Fibroblast of lung (primary cell): ENCODE measurements at regions not wholly inside any gene's neighbourhood (a gene's known extent, or its start where the extent isn't known, plus 50 kb on each side); places are given as distances from the start of the nearest gene placed in this dataset.

Source experiments
- DNase-seq, 2 donors: peaks; one replicate each; pipeline versions ENCODE4 v3.0.0 to v3.0.0-alpha.2; 2010; ENCODE audit warnings: low read depth in 2 of 2
- H2AFZ ChIP-seq: 2 replicates; pipeline ENCODE4 v1.5.1; 2012; ENCODE audit warnings: low read length, control low read depth, inconsistent platforms
- H3K27ac ChIP-seq: 2 replicates; pipeline ENCODE4 v1.5.1; 2011; ENCODE audit warnings: low read length, control low read depth; ENCODE audit not compliant: insufficient read depth
- H3K27me3 ChIP-seq: 2 replicates; pipeline ENCODE4 v1.5.1; 2011; ENCODE audit warnings: mild to moderate bottlenecking, low read length; ENCODE audit not compliant: control insufficient read depth, insufficient read depth
- H3K36me3 ChIP-seq: 2 replicates; pipeline ENCODE4 v1.5.1; 2011; ENCODE audit warnings: low read length; ENCODE audit not compliant: control insufficient read depth, insufficient read depth
- H3K4me1 ChIP-seq: 2 replicates; pipeline ENCODE4 v1.5.1; 2011; ENCODE audit warnings: low read length; ENCODE audit not compliant: control insufficient read depth, insufficient read depth; ENCODE audit errors: extremely low read depth
- H3K4me2 ChIP-seq: 2 replicates; pipeline ENCODE4 v1.5.1; 2011; ENCODE audit warnings: low read length, control low read depth; ENCODE audit not compliant: insufficient read depth; ENCODE audit errors: extremely low read depth
- H3K4me3 ChIP-seq, 4 experiments: fragments of 200-600 bp in 1 of 4; sonication (generic) in 1 of 4; replicated peaks in 1 of 4; 2 replicates each; pipeline ENCODE4 v1.5.1; 2011 to 2016; ENCODE audit warnings: low read length in 4 of 4, low read depth in 3 of 4, mild to moderate bottlenecking in 3 of 4, control low read depth in 2 of 4, inconsistent platforms in 1 of 4, mixed read lengths in 1 of 4; ENCODE audit not compliant: insufficient read depth in 1 of 4; ENCODE audit errors: control extremely low read depth in 1 of 4
- H3K79me2 ChIP-seq: 2 replicates; pipeline ENCODE4 v1.5.1; 2012; ENCODE audit warnings: mild to moderate bottlenecking, low read length, inconsistent platforms; ENCODE audit not compliant: control insufficient read depth, insufficient read depth
- H3K9ac ChIP-seq: 2 replicates; pipeline ENCODE4 v1.5.1; 2011; ENCODE audit warnings: mild to moderate bottlenecking, low read length, control low read depth; ENCODE audit not compliant: insufficient read depth
- H3K9me3 ChIP-seq: 2 replicates; pipeline ENCODE4 v1.5.1; 2012; ENCODE audit warnings: low read depth, low read length; ENCODE audit not compliant: control insufficient read depth, insufficient read depth
- H4K20me1 ChIP-seq: 2 replicates; pipeline ENCODE4 v1.5.1; 2011; ENCODE audit warnings: low read length; ENCODE audit not compliant: control insufficient read depth, insufficient read depth; ENCODE audit errors: extremely low read depth
- CTCF ChIP-seq, 2 donors: IDR thresholded peaks in 1 of 2; conservative IDR thresholded peaks in 1 of 2; 1 replicate in 1 of 2; 2 replicates in 1 of 2; pipeline ENCODE4 v1.5.1; 2011 to 2012; ENCODE audit warnings: low read length in 2 of 2, control low read depth in 1 of 2, inconsistent platforms in 1 of 2, low read depth in 1 of 2, mild to moderate bottlenecking in 1 of 2
- EZH2 ChIP-seq: IDR thresholded peaks from 2 replicates; pipeline ENCODE4 v1.5.1; 2012; ENCODE audit warnings: low read length, control low read depth, mild to moderate bottlenecking; ENCODE audit errors: missing control alignments

- H3K9me3 ChIP-seq: no peaks in the 10 kb centered on the region
- H3K9ac ChIP-seq: no peak overlapping the region
- no peak overlapping the region for H3K4me2 ChIP-seq
- H3K36me3 ChIP-seq: no peaks in the 10 kb centered on the region
- no peaks in the 10 kb centered on the region for H3K4me1 ChIP-seq
- no peak overlapping the region for H3K27ac ChIP-seq
- TF ChIP-seq EZH2: no peak
- TF ChIP-seq CTCF (conservative IDR thresholded peaks at IDR 0.05 in 1 of 2, IDR thresholded peaks at IDR 0.05 in 1 of 2; ENCODE audit: low read depth in 1 of 2, low read length in 2 of 2): no peak
- no peaks in the 10 kb centered on the region for H4K20me1 ChIP-seq
- no peak overlapping the region for H3K4me3 ChIP-seq
- no peaks in the 10 kb centered on the region for H3K27me3 ChIP-seq
- no peak for DNase-seq
- H2AFZ ChIP-seq: no peak overlapping the region
- no peaks in the 10 kb centered on the region for H3K79me2 ChIP-seq
These were observed 156.1 kb upstream of the NPY start for GRCh38 chr7:24127930-24128329.

DNA sequence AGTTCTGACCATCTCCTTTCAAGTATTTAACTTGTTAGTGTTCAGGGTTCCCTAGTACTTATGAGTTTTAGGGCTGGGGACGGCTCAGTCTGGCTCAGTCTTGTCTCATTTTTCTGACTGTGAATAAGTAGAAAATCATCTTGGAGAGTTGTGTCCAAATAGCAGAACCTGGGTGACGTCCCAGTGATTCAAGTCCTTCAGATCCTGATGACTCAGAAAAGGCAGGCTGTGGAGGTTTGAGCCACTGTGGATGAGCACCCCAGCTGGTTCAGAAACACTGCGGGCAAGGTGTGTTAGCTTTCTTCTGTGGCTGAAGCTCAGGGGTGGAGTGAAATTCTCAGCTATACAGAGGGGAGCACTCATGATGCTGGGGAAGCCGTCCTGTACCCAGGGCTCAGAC, 154.4 kb upstream of the NPY start:
- DNase-seq: peak; percentile 11 to 89
- Histone ChIP-seq H4K20me1 (no peaks in the 10 kb centered on the region), H2AFZ (no peak overlapping the region), H3K4me2 (no peak overlapping the region), H3K79me2 (no peaks in the 10 kb centered on the region), H3K27ac (no peak overlapping the region), H3K27me3 (no peaks in the 10 kb centered on the region), H3K4me3 (no peak overlapping the region), H3K36me3 (no peaks in the 10 kb centered on the region), H3K4me1 (no peaks in the 10 kb centered on the region), H3K9ac (no peak overlapping the region), H3K9me3 (no peaks in the 10 kb centered on the region)
- TF ChIP-seq EZH2 (no peak), CTCF (conservative IDR thresholded peaks at IDR 0.05 in 1 of 2, IDR thresholded peaks at IDR 0.05 in 1 of 2; ENCODE audit: low read depth in 1 of 2, low read length in 2 of 2) (no peak)

DNA sequence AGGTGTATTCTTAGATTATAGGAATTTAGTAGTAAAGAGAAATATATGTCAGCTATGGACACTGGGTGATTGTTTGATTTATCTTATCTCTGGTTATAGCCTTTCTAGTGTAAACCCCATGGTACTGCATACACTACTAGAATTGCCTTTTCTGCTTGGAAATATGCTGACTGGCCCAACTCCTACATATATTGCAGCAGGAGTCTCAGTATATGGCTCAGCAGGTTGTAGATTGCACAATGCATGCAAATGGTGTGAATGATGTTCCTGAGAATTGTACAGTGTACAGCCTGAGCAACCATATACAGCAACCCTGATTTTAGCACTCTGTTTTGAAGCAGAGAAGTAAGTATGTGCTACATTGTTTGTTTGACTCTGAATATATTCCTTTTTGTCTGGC, 153.4 kb upstream of the NPY start:
- H3K27me3 ChIP-seq: no peaks in the 10 kb centered on the region
- H3K4me3 ChIP-seq: no peak overlapping the region
- H3K36me3 ChIP-seq: no peaks in the 10 kb centered on the region
- no peak overlapping the region for H3K27ac ChIP-seq
- no peaks in the 10 kb centered on the region for H3K4me1 ChIP-seq
- no peaks in the 10 kb centered on the region for H3K9me3 ChIP-seq
- no peak overlapping the region for H2AFZ ChIP-seq
- no peak overlapping the region for H3K9ac ChIP-seq
- H4K20me1 ChIP-seq: no peaks in the 10 kb centered on the region
- DNase-seq: no peak
- TF ChIP-seq CTCF (conservative IDR thresholded peaks at IDR 0.05 in 1 of 2, IDR thresholded peaks at IDR 0.05 in 1 of 2; ENCODE audit: low read depth in 1 of 2, low read length in 2 of 2): no peak
- TF ChIP-seq EZH2: no peak
- H3K4me2 ChIP-seq: no peak overlapping the region
- H3K79me2 ChIP-seq: no peaks in the 10 kb centered on the region
